ENCODE measurements at regions not wholly inside any gene's neighbourhood (a gene's known extent, or its start where the extent isn't known, plus 50 kb on each side); places are given as distances from the start of the nearest gene placed in this dataset.

DNA sequence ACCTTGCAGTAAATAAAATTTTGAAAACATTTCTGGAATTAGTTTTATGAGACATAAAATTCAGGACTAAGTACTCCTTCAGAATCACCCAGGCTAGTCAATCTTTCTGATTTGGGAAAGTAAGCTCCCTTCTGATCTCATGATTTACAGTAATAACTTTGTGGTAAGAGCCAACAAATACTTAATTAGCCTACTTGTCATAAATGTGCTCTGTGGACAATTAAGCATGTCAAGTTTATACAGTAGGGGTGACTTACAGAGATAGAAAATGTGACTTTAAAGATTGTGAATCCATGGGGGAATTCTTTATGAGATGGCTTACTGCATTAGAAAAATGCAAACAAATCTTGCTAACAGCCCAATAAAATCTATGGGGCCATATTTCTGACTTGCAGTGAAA, 616.9 kb upstream of the GHITM start:
- no peak for TF ChIP-seq POLR2A (IDR thresholded peaks at IDR 0.05)
- no peak for TF ChIP-seq CTCF (IDR thresholded peaks at IDR 0.05)
